ENCODE measurements at regions not wholly inside any gene's neighbourhood (a gene's known extent, or its start where the extent isn't known, plus 50 kb on each side); places are given as distances from the start of the nearest gene placed in this dataset.

DNA sequence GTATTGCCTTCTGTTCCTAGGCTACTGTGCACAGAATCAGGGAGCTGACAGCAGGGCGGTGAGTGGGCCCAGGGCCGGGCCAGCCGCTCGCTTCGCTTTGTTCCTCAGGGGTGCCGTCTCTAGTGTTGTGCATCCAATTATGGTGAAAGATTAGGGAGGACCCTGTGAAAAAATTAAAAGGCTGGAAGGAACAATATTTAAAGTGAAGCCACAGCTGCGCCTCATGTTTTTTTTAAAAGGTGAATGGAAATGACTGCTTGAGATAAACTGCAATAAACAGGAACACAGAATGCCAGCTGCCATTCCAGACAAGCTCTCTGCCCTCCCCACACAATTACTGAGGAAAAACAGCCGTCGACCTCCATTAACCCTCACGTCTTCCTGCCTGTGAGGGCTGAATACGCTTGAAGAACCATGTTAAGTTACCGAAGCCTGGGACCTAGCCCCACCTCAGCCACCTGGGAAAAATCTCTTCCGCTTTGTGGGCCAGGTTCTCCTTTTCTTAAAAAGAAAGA, 132.0 kb upstream of the IL12A start:
- TF ChIP-seq POLR2A (IDR thresholded peaks at IDR 0.05): no peak
- no peak for TF ChIP-seq POLR2AphosphoS5 (IDR thresholded peaks at IDR 0.05)
